ENCODE measurements at regions not wholly inside any gene's neighbourhood (a gene's known extent, or its start where the extent isn't known, plus 50 kb on each side); places are given as distances from the start of the nearest gene placed in this dataset.

- Histone ChIP-seq H3K9me3 (replicated peaks; ENCODE audit: control insufficient read depth, low read depth, low read length) (no peaks in the 10 kb centered on the region), H3K4me3 (ENCODE audit: low read length) (no peak overlapping the region), H3K27me3 (ENCODE audit: control insufficient read depth, insufficient read depth, low read length) (peaks cover 9% of the 10 kb centered on the region), H3K36me3 (ENCODE audit: control insufficient read depth, insufficient read depth, low read length) (no peaks in the 10 kb centered on the region), H3K27ac (ENCODE audit: low read length) (no peak overlapping the region), H3K4me1 (ENCODE audit: control insufficient read depth, insufficient read depth, low read length) (peaks cover 21% of the 10 kb centered on the region)
- 82% methylated on average over 4 of the region's 7 CpGs for WGBS (ENCODE audit: insufficient coverage)
- no peak for DNase-seq
These were observed 64.3 kb upstream of the HPCAL1 start for GRCh38 chr2:10238396-10238795.

- peaks cover 19% of the 10 kb centered on the region for H3K4me1 ChIP-seq (ENCODE audit: control insufficient read depth, insufficient read depth, low read length)
- H3K27ac ChIP-seq (ENCODE audit: low read length), result no peak overlapping the region
- H3K27me3 ChIP-seq (ENCODE audit: control insufficient read depth, insufficient read depth, low read length), result peaks cover 9% of the 10 kb centered on the region
- H3K36me3 ChIP-seq (ENCODE audit: control insufficient read depth, insufficient read depth, low read length), result no peaks in the 10 kb centered on the region
- no peaks in the 10 kb centered on the region for H3K9me3 ChIP-seq (replicated peaks; ENCODE audit: control insufficient read depth, low read depth, low read length)
- 79% methylated on average over 6 of the region's 13 CpGs for WGBS (ENCODE audit: insufficient coverage)
- no peak overlapping the region for H3K4me3 ChIP-seq (ENCODE audit: low read length)
- no peak for DNase-seq
These were observed 63.7 kb upstream of the HPCAL1 start for GRCh38 chr2:10238991-10239485.

- no peak overlapping the region for H3K4me3 ChIP-seq (ENCODE audit: low read length)
- no peaks in the 10 kb centered on the region for H3K36me3 ChIP-seq (ENCODE audit: control insufficient read depth, insufficient read depth, low read length)
- peaks cover 15% of the 10 kb centered on the region for H3K4me1 ChIP-seq (ENCODE audit: control insufficient read depth, insufficient read depth, low read length)
- WGBS (ENCODE audit: insufficient coverage), result 35% methylated on average over 10 of the region's 14 CpGs
- H3K27me3 ChIP-seq (ENCODE audit: control insufficient read depth, insufficient read depth, low read length), result peaks cover 9% of the 10 kb centered on the region
- peak; percentile 42 for DNase-seq
- no peak overlapping the region for H3K27ac ChIP-seq (ENCODE audit: low read length)
- no peaks in the 10 kb centered on the region for H3K9me3 ChIP-seq (replicated peaks; ENCODE audit: control insufficient read depth, low read depth, low read length)
These were observed 63.1 kb upstream of the HPCAL1 start for GRCh38 chr2:10239561-10239967.

GRCh38 chr2:10240161-10240681, 62.5 kb upstream of the HPCAL1 start:
- peaks cover 7% of the 10 kb centered on the region for H3K27me3 ChIP-seq (ENCODE audit: control insufficient read depth, insufficient read depth, low read length)
- no peak for DNase-seq
- no peaks in the 10 kb centered on the region for H3K9me3 ChIP-seq (replicated peaks; ENCODE audit: control insufficient read depth, low read depth, low read length)
- 82% methylated on average over 11 of the region's 18 CpGs for WGBS (ENCODE audit: insufficient coverage)
- no peaks in the 10 kb centered on the region for H3K36me3 ChIP-seq (ENCODE audit: control insufficient read depth, insufficient read depth, low read length)
- H3K27ac ChIP-seq (ENCODE audit: low read length), result no peak overlapping the region
- peaks cover 9% of the 10 kb centered on the region for H3K4me1 ChIP-seq (ENCODE audit: control insufficient read depth, insufficient read depth, low read length)
- H3K4me3 ChIP-seq (ENCODE audit: low read length), result no peak overlapping the region

- Histone ChIP-seq H3K9me3 (replicated peaks; ENCODE audit: control insufficient read depth, low read depth, low read length) (no peaks in the 10 kb centered on the region), H3K4me3 (ENCODE audit: low read length) (no peak overlapping the region), H3K27ac (ENCODE audit: low read length) (no peak overlapping the region), H3K27me3 (ENCODE audit: control insufficient read depth, insufficient read depth, low read length) (peaks cover 1% of the 10 kb centered on the region), H3K4me1 (ENCODE audit: control insufficient read depth, insufficient read depth, low read length) (peaks cover 9% of the 10 kb centered on the region), H3K36me3 (ENCODE audit: control insufficient read depth, insufficient read depth, low read length) (no peaks in the 10 kb centered on the region)
- WGBS (ENCODE audit: insufficient coverage), result 81% methylated on average over 18 of the region's 21 CpGs
- DNase-seq, result no peak
These were observed 61.6 kb upstream of the HPCAL1 start for GRCh38 chr2:10240911-10241610.

GRCh38 chr2:10241641-10242430, 60.9 kb upstream of the HPCAL1 start:
- Histone ChIP-seq H3K27ac (ENCODE audit: low read length) (no peak overlapping the region), H3K4me3 (ENCODE audit: low read length) (no peak overlapping the region), H3K9me3 (replicated peaks; ENCODE audit: control insufficient read depth, low read depth, low read length) (no peaks in the 10 kb centered on the region), H3K4me1 (ENCODE audit: control insufficient read depth, insufficient read depth, low read length) (peaks cover 9% of the 10 kb centered on the region), H3K36me3 (ENCODE audit: control insufficient read depth, insufficient read depth, low read length) (no peaks in the 10 kb centered on the region), H3K27me3 (ENCODE audit: control insufficient read depth, insufficient read depth, low read length) (peaks cover 3% of the 10 kb centered on the region)
- WGBS (ENCODE audit: insufficient coverage), result 88% methylated on average over 20 of the region's 20 CpGs
- DNase-seq, result no peak

- peaks cover 3% of the 10 kb centered on the region for H3K27me3 ChIP-seq (ENCODE audit: control insufficient read depth, insufficient read depth, low read length)
- H3K9me3 ChIP-seq (replicated peaks; ENCODE audit: control insufficient read depth, low read depth, low read length), result no peaks in the 10 kb centered on the region
- no peak overlapping the region for H3K27ac ChIP-seq (ENCODE audit: low read length)
- H3K4me1 ChIP-seq (ENCODE audit: control insufficient read depth, insufficient read depth, low read length), result peaks cover 4% of the 10 kb centered on the region
- H3K36me3 ChIP-seq (ENCODE audit: control insufficient read depth, insufficient read depth, low read length), result no peaks in the 10 kb centered on the region
- 87% methylated on average over 15 of the region's 15 CpGs for WGBS (ENCODE audit: insufficient coverage)
- DNase-seq, result no peak
- H3K4me3 ChIP-seq (ENCODE audit: low read length), result no peak overlapping the region
These were observed 60.3 kb upstream of the HPCAL1 start for GRCh38 chr2:10242451-10242850.

GRCh38 chr2:10242998-10243925, 59.4 kb upstream of the HPCAL1 start:
- Histone ChIP-seq H3K27me3 (ENCODE audit: control insufficient read depth, insufficient read depth, low read length) (peaks cover 3% of the 10 kb centered on the region), H3K27ac (ENCODE audit: low read length) (no peak overlapping the region), H3K36me3 (ENCODE audit: control insufficient read depth, insufficient read depth, low read length) (no peaks in the 10 kb centered on the region), H3K4me3 (ENCODE audit: low read length) (no peak overlapping the region), H3K9me3 (replicated peaks; ENCODE audit: control insufficient read depth, low read depth, low read length) (no peaks in the 10 kb centered on the region), H3K4me1 (ENCODE audit: control insufficient read depth, insufficient read depth, low read length) (peaks cover 4% of the 10 kb centered on the region)
- no peak for DNase-seq
- 76% methylated on average over 25 of the region's 28 CpGs for WGBS (ENCODE audit: insufficient coverage)

GRCh38 chr2:10243926-10244270, 58.8 kb upstream of the HPCAL1 start:
- DNase-seq, result no peak
- H3K27ac ChIP-seq (ENCODE audit: low read length), result no peak overlapping the region
- H3K4me3 ChIP-seq (ENCODE audit: low read length), result no peak overlapping the region
- H3K36me3 ChIP-seq (ENCODE audit: control insufficient read depth, insufficient read depth, low read length), result no peaks in the 10 kb centered on the region
- no peaks in the 10 kb centered on the region for H3K9me3 ChIP-seq (replicated peaks; ENCODE audit: control insufficient read depth, low read depth, low read length)
- peaks cover 4% of the 10 kb centered on the region for H3K4me1 ChIP-seq (ENCODE audit: control insufficient read depth, insufficient read depth, low read length)
- H3K27me3 ChIP-seq (ENCODE audit: control insufficient read depth, insufficient read depth, low read length), result peaks cover 3% of the 10 kb centered on the region
- 65% methylated on average over 10 of the region's 10 CpGs for WGBS (ENCODE audit: insufficient coverage)
